Aorta (tissue), 5 donors: ENCODE measurements at regions not wholly inside any gene's neighbourhood (a gene's known extent, or its start where the extent isn't known, plus 50 kb on each side); places are given as distances from the start of the nearest gene placed in this dataset.

ENCODE experiments used
- ATAC-seq: fragments of 200-7000 bp; cut with Tn5 transposase; one replicate; pipeline ENCODE4 v1.9.1; 2022; ENCODE audit warnings: moderate library complexity; ENCODE audit not compliant: low FRiP score
- DNase-seq, 2 donors: peaks; one replicate each; pipeline ENCODE4 v3.0.0-alpha.2; 2020
- H3K27ac ChIP-seq, 2 donors: one replicate each; pipeline ENCODE4 v1.5.1; 2013; ENCODE audit warnings: low read length in 2 of 2, mild to moderate bottlenecking in 2 of 2, moderate library complexity in 2 of 2, control low read depth in 1 of 2, inconsistent platforms in 1 of 2, low read depth in 1 of 2
- H3K27me3 ChIP-seq, 2 donors: one replicate each; pipeline ENCODE4 v1.6.1; 2013; ENCODE audit warnings: control low read depth in 1 of 2, low read length in 1 of 2, mild to moderate bottlenecking in 1 of 2, moderate library complexity in 1 of 2; ENCODE audit not compliant: insufficient read depth in 2 of 2, control insufficient read depth in 1 of 2
- H3K36me3 ChIP-seq, 2 donors: one replicate each; pipeline ENCODE4 v1.6.1; 2013; ENCODE audit warnings: control low read depth in 1 of 2, low read length in 1 of 2, mild to moderate bottlenecking in 1 of 2; ENCODE audit not compliant: insufficient read depth in 2 of 2, control insufficient read depth in 1 of 2
- H3K4me1 ChIP-seq, 2 donors: one replicate each; pipeline ENCODE4 v1.6.1; 2013; ENCODE audit warnings: low read length in 2 of 2, control low read depth in 1 of 2, mild to moderate bottlenecking in 1 of 2, moderate library complexity in 1 of 2; ENCODE audit not compliant: insufficient read depth in 2 of 2, control insufficient read depth in 1 of 2
- H3K4me3 ChIP-seq, 2 donors: one replicate each; pipeline ENCODE4 v1.5.1; 2013; ENCODE audit warnings: low read length in 2 of 2, control low read depth in 1 of 2, mild to moderate bottlenecking in 1 of 2
- H3K9me3 ChIP-seq: one replicate; pipeline ENCODE4 v1.6.1; 2013; ENCODE audit warnings: mild to moderate bottlenecking, low read length; ENCODE audit not compliant: control insufficient read depth
- WGBS, 2 donors: extraction: QIAGEN DNeasy Blood & Tissue Kit; methylation state at CpG; one replicate each; pipeline ENCODE4 v1.1.7; 2013; 5-methylcytosine and 5-hydroxymethylcytosine counted together
- intact Hi-C, 2 donors: fragments of 100-400 bp; cut with DNase I; formaldehyde crosslinking; loops; one replicate each; pipeline versions ENCODE4 v1.14.2 to v1.15.0; 2022
- donor health status: healthy with polysubstance abuse.
- donor health status: Bipolar disorder and iron deficiency.
- donor health status: DM: no; HTN: no; CAD: no.
- donor health status: DM: no; HTN: no; CAD: no.
- donor health status: DM: yes; HTN: yes; CAD: no.

GRCh38 chr4:181271116-181271640 is 972.0 kb upstream of the TENM3 start:
- Histone ChIP-seq H3K4me3 (no peak overlapping the region), H3K9me3 (no peaks in the 10 kb centered on the region), H3K27me3 (no peaks in the 10 kb centered on the region), H3K36me3 (no peaks in the 10 kb centered on the region), H3K4me1 (no peaks in the 10 kb centered on the region), H3K27ac (no peak overlapping the region)
- DNase-seq (no peak), ATAC-seq (no peak)
- WGBS, 2 donors: 77% methylated on average over 9 of the region's 9 CpGs
- intact Hi-C loops: no loop called here

- ATAC-seq: no peak
- no peak overlapping the region for H3K27ac ChIP-seq
- H3K9me3 ChIP-seq: no peaks in the 10 kb centered on the region
- no peaks in the 10 kb centered on the region for H3K36me3 ChIP-seq
- H3K4me1 ChIP-seq: no peaks in the 10 kb centered on the region
- intact Hi-C loops: no loop called here
- WGBS, 2 donors: 45 to 51% methylated on average over 4 of the region's 4 CpGs
- DNase-seq: no peak
- no peak overlapping the region for H3K4me3 ChIP-seq
- H3K27me3 ChIP-seq: no peaks in the 10 kb centered on the region
Observed at GRCh38 chr4:181272422-181272821, 970.8 kb upstream of the TENM3 start.

- intact Hi-C loops: no loop called here
- no peak for ATAC-seq
- 44 to 46% methylated on average over 3 of the region's 3 CpGs for WGBS, 2 donors
Observed at GRCh38 chr4:181278941-181279340, 964.3 kb upstream of the TENM3 start.

GRCh38 chr4:181281451-181281850 is 961.8 kb upstream of the TENM3 start:
- intact Hi-C loops: no loop called here
- no peak overlapping the region for H3K4me3 ChIP-seq
- no peaks in the 10 kb centered on the region for H3K36me3 ChIP-seq
- ATAC-seq (no peak), DNase-seq (no peak)
- no peak overlapping the region for H3K27ac ChIP-seq
- no peaks in the 10 kb centered on the region for H3K4me1 ChIP-seq
- no peaks in the 10 kb centered on the region for H3K27me3 ChIP-seq
- H3K9me3 ChIP-seq: no peaks in the 10 kb centered on the region
- 75 to 78% methylated on average over 9 of the region's 9 CpGs for WGBS, 2 donors

More at GRCh38 chr4:181278941-181279340, 964.3 kb upstream of the TENM3 start:
- H3K27me3 ChIP-seq: no peaks in the 10 kb centered on the region
- no peaks in the 10 kb centered on the region for H3K4me1 ChIP-seq
- H3K4me3 ChIP-seq: no peak overlapping the region
- no peak overlapping the region for H3K27ac ChIP-seq
- no peak for DNase-seq
- H3K9me3 ChIP-seq: no peaks in the 10 kb centered on the region
- H3K36me3 ChIP-seq: no peaks in the 10 kb centered on the region

- WGBS, 2 donors: 75 to 79% methylated on average over 7 of the region's 7 CpGs
- H3K4me3 ChIP-seq: no peak overlapping the region
- intact Hi-C loops: no loop called here
- no peaks in the 10 kb centered on the region for H3K36me3 ChIP-seq
- H3K4me1 ChIP-seq: no peaks in the 10 kb centered on the region
- H3K9me3 ChIP-seq: no peaks in the 10 kb centered on the region
- DNase-seq (no peak), ATAC-seq (no peak)
- H3K27me3 ChIP-seq: no peaks in the 10 kb centered on the region
- no peak overlapping the region for H3K27ac ChIP-seq
Observed at GRCh38 chr4:181289198-181289597, 954.0 kb upstream of the TENM3 start.

- intact Hi-C loops: no loop called here
- Histone ChIP-seq H3K9me3 (no peaks in the 10 kb centered on the region), H3K4me3 (no peak overlapping the region), H3K27me3 (no peaks in the 10 kb centered on the region), H3K27ac (no peak overlapping the region), H3K36me3 (no peaks in the 10 kb centered on the region), H3K4me1 (no peaks in the 10 kb centered on the region)
- no peak for DNase-seq
- WGBS, 2 donors: 81 to 84% methylated on average over 5 of the region's 5 CpGs
- no peak for ATAC-seq
Observed at GRCh38 chr4:181291615-181292014, 951.6 kb upstream of the TENM3 start.

- Histone ChIP-seq H3K27me3 (no peaks in the 10 kb centered on the region), H3K9me3 (no peaks in the 10 kb centered on the region), H3K27ac (no peak overlapping the region), H3K4me3 (no peak overlapping the region), H3K4me1 (no peaks in the 10 kb centered on the region), H3K36me3 (no peaks in the 10 kb centered on the region)
- ATAC-seq (no peak), DNase-seq (no peak)
- 56 to 69% methylated on average over 3 of the region's 3 CpGs for WGBS, 2 donors
- intact Hi-C loops: no loop called here
Observed at GRCh38 chr4:181293014-181293413, 950.2 kb upstream of the TENM3 start.

- Histone ChIP-seq H3K9me3 (no peaks in the 10 kb centered on the region), H3K36me3 (no peaks in the 10 kb centered on the region), H3K27ac (no peak overlapping the region), H3K4me1 (no peaks in the 10 kb centered on the region), H3K4me3 (no peak overlapping the region), H3K27me3 (no peaks in the 10 kb centered on the region)
- WGBS, 2 donors: 67 to 72% methylated on average over 10 of the region's 10 CpGs
- intact Hi-C loops: no loop called here
- no peak for ATAC-seq
- DNase-seq: no peak
Observed at GRCh38 chr4:181293541-181293940, 949.7 kb upstream of the TENM3 start.

- 58 to 71% methylated on average over 2 of the region's 2 CpGs for WGBS, 2 donors
- Histone ChIP-seq H3K4me3 (no peak overlapping the region), H3K36me3 (no peaks in the 10 kb centered on the region), H3K27me3 (no peaks in the 10 kb centered on the region), H3K4me1 (no peaks in the 10 kb centered on the region), H3K9me3 (no peaks in the 10 kb centered on the region), H3K27ac (no peak overlapping the region)
- intact Hi-C loops: no loop called here
- no peak for ATAC-seq
- no peak for DNase-seq
Observed at GRCh38 chr4:181294421-181294820, 948.8 kb upstream of the TENM3 start.
